ENCODE measurements at regions not wholly inside any gene's neighbourhood (a gene's known extent, or its start where the extent isn't known, plus 50 kb on each side); places are given as distances from the start of the nearest gene placed in this dataset.

GRCh38 chr2:14554849-14555545 is 77.5 kb upstream of the LRATD1 start:
- H2AK5ac ChIP-seq (ENCODE audit: low read depth, low read length): no peak overlapping the region
- H3K14ac ChIP-seq (ENCODE audit: insufficient read length): no peak overlapping the region
- no peak for FAIRE-seq
- H3K9me3 ChIP-seq (ENCODE audit: insufficient read depth in 2 of 2, low read depth in 1 of 2, low read length in 1 of 2): no peaks in the 10 kb centered on the region
- no peak for DNase-seq (ENCODE audit: low read depth in 1 of 2, low spot score in 2 of 2)
- 83% methylated on average over 7 of the region's 7 CpGs; no CpG with 5 or more reads in 1 of the 2 experiments for WGBS, 2 experiments (ENCODE audit: extremely low coverage in 1 of 2, insufficient coverage in 1 of 2, insufficient read length in 1 of 2, insufficient replicate concordance in 2 of 2, low coverage in 1 of 2, low lambda C conversion rate in 2 of 2, missing lambda C conversion rate in 1 of 2)
- no peaks in the 10 kb centered on the region for H3K79me2 ChIP-seq (ENCODE audit: control insufficient read depth in 1 of 2, insufficient read depth in 2 of 2, low read length in 2 of 2)
- H3K36me3 ChIP-seq (ENCODE audit: control insufficient read depth in 2 of 4, insufficient read depth in 4 of 4, low read length in 3 of 4): no peaks in the 10 kb centered on the region
- H4K91ac ChIP-seq (replicated peaks; ENCODE audit: insufficient read length, low read length): no peak overlapping the region
- H4K8ac ChIP-seq (ENCODE audit: extremely low read depth, insufficient read depth, low read length): no peak overlapping the region
- H4K20me1 ChIP-seq (replicated peaks in 1 of 2; ENCODE audit: control insufficient read depth in 1 of 2, insufficient read depth in 2 of 2, low read length in 2 of 2): no peaks in the 10 kb centered on the region
- H3K4ac ChIP-seq (replicated peaks; ENCODE audit: insufficient read length, low read depth, low read length): no peak overlapping the region
- no peak overlapping the region for H2AFZ ChIP-seq (ENCODE audit: low read length)
- no peak overlapping the region for H4K5ac ChIP-seq (ENCODE audit: insufficient read length, low read depth, low read length)
- H3K4me2 ChIP-seq (ENCODE audit: insufficient read depth in 1 of 2, low read depth in 2 of 2, low read length in 2 of 2): no peak overlapping the region
- no peaks in the 10 kb centered on the region for H3K79me1 ChIP-seq (ENCODE audit: low read depth, low read length)
- H3K18ac ChIP-seq (ENCODE audit: extremely low read depth, low read length): no peak overlapping the region
- no peaks in the 10 kb centered on the region for H3K23me2 ChIP-seq (ENCODE audit: low read depth, low read length)
- H3K9ac ChIP-seq (replicated peaks in 1 of 4; ENCODE audit: extremely low read depth in 1 of 4, low read depth in 3 of 4, low read length in 3 of 4): no peak overlapping the region
- no peaks in the 10 kb centered on the region for H3K27me3 ChIP-seq (replicated peaks in 1 of 4; ENCODE audit: control insufficient read depth in 3 of 4, extremely low read depth in 1 of 4, insufficient read depth in 3 of 4, low read length in 3 of 4)
- H2BK20ac ChIP-seq (ENCODE audit: low read length): no peak overlapping the region
- H3K56ac ChIP-seq (replicated peaks; ENCODE audit: insufficient read length, low read depth, low read length): no peak overlapping the region
- H2BK12ac ChIP-seq (ENCODE audit: low read depth, low read length): no peak overlapping the region
- POLR2A ChIA-PET (ENCODE audit: partially characterized antibody): no interaction called here
- no peak overlapping the region for H3K23ac ChIP-seq (ENCODE audit: insufficient read length)
- H3K4me3 ChIP-seq (ENCODE audit: extremely low read depth in 1 of 4, insufficient read depth in 2 of 4, low read depth in 3 of 4, low read length in 4 of 4): no peak overlapping the region
- H2BK5ac ChIP-seq (ENCODE audit: low read depth, low read length): no peak overlapping the region
- no peaks in the 10 kb centered on the region for H3K4me1 ChIP-seq (replicated peaks in 1 of 4; ENCODE audit: control insufficient read depth in 3 of 4, insufficient read depth in 4 of 4, low read length in 3 of 4)
- no peak overlapping the region for H2BK15ac ChIP-seq (ENCODE audit: low read length)
- CTCF ChIA-PET (ENCODE audit: partially characterized antibody): interaction anchor here (0.6 to 1.4 kb wide), 5 partner anchors 23 to 1087 kb away, joined by 3 to 4 read pairs (median 3); no protein-coding TSS in a partner anchor
- H2BK120ac ChIP-seq (replicated peaks; ENCODE audit: low read depth, low read length): no peak overlapping the region
- H3K27ac ChIP-seq (ENCODE audit: low read depth, low read length): no peak overlapping the region
- TF ChIP-seq ZNF274 (IDR thresholded peaks at IDR 0.05; ENCODE audit: borderline replicate concordance, extremely low read depth, low read length) (no peak), ASH2L (IDR thresholded peaks at IDR 0.05; ENCODE audit: low read length) (no peak), TCF12 (IDR thresholded peaks at IDR 0.05; ENCODE audit: low read depth, low read length) (no peak), EZH2 (IDR thresholded peaks at IDR 0.05; ENCODE audit: low read depth, low read length, severe bottlenecking) (no peak), JUND (IDR thresholded peaks at IDR 0.05; ENCODE audit: low read length) (no peak), SP2 (IDR thresholded peaks at IDR 0.05; ENCODE audit: low read length) (no peak), BACH1 (IDR thresholded peaks at IDR 0.05; ENCODE audit: low read length) (no peak), RFX5 (IDR thresholded peaks at IDR 0.05; ENCODE audit: borderline replicate concordance, low read depth, low read length) (no peak), KDM4A (IDR thresholded peaks at IDR 0.05; ENCODE audit: low read depth, low read length, severe bottlenecking) (no peak), CBX5 (IDR thresholded peaks at IDR 0.05; ENCODE audit: low read depth, low read length) (no peak)
- TF ChIP-seq, protein P1, sequence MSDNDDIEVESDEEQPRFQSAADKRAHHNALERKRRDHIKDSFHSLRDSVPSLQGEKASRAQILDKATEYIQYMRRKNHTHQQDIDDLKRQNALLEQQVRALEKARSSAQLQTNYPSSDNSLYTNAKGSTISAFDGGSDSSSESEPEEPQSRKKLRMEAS (IDR thresholded peaks at IDR 0.05): no peak
- TF ChIP-seq, protein P2, sequence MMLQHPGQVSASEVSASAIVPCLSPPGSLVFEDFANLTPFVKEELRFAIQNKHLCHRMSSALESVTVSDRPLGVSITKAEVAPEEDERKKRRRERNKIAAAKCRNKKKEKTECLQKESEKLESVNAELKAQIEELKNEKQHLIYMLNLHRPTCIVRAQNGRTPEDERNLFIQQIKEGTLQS (IDR thresholded peaks at IDR 0.05; ENCODE audit: insufficient read depth, low read depth, low read length): no peak

Measured in H1 (cell line).